ENCODE measurements at regions not wholly inside any gene's neighbourhood (a gene's known extent, or its start where the extent isn't known, plus 50 kb on each side); places are given as distances from the start of the nearest gene placed in this dataset.

DNA sequence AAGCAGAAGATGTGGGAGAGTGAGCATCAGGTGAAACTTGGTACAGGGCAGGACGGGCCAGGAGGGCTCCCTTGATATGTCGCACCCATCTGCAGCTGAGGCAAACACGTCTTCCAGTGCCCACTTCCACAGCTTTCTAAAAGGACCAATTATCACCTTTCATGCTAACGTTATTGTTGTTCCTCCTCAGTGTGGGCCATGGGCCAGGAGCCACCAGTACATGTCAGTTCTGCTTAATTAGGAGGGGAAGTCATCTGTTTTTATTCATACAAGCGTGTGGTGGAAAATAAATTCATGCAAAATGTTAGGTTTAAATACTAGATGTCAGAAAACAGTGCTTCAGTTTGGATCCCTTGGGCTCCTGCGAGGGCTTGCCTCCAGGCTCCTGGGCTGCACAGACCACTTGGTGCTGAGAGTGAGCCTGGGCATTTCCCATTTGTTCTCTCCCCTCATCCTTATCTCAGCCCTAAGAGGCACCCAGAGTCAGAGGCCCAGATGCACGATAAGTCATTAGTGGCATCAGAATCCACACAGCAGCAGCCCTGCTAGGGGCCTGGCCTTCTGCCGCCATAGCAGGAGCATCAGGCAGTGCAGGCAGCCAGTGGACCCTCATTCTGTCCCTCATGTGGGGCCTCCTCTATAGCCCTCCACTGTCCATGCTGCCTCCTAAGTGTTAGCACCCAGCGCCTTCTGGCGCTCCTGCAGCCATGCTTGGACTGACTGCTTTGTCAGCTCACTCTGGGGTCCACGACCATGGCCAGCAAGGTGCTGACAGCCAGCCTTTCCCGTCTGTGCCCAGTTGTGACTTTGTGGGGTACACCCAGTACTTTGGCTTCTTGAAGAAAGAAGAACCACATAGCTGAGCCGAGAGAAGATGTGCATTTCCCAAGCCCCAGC is 539.8 kb upstream of the RAB6C start:
- no peak for DNase-seq

DNA sequence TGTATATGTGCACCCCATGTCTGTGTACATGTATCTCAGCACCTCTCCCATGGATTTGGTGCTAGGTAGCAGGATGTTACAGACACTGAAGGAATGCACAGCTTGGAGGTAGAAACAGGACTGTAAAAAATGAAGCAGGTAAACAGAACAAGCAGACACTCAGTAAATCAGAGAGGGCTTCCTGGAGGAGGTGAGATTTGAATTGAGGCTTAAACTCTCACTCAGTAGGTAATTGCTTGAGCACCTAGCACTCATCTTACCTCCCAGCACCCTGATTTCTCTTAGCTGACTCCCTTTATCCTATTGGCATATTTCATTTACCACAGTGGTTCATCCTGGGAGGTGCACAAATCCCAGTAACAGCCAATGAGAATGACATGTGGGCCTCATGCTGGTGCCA is 537.9 kb upstream of the RAB6C start:
- DNase-seq, result no peak

DNA sequence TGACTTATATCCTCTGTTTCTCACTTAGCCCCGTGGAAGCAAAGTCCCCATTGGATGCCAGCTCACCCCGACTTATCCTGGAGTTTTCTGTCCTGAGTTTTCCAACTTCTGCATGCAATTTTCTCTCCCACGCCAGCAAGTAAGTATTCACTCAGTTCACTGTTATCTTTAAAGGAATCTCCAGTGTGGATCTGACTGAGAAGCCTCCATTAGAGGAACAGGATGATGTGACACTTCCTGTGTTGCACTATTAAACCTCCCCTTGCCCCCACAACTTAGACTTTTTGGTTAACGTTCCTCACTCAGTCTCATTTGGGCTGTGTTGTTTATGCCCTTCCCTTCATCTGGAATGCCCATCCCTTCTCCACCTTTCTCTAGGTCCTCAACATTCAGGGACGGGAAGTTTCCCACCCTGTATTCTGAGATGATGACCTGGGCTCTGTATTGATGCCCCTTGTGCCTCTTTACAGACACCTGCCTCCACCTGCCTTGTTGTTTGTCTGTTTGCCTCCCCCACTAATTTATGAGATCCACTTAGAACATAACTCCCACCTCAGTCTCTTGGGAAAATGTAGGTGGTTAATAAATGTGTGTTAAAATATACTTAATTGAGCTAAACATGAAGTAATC is 536.1 kb upstream of the RAB6C start:
- no peak for DNase-seq

GRCh38 chr2:129443865-129444739 is 535.4 kb upstream of the RAB6C start:
- DNase-seq, result no peak

DNA sequence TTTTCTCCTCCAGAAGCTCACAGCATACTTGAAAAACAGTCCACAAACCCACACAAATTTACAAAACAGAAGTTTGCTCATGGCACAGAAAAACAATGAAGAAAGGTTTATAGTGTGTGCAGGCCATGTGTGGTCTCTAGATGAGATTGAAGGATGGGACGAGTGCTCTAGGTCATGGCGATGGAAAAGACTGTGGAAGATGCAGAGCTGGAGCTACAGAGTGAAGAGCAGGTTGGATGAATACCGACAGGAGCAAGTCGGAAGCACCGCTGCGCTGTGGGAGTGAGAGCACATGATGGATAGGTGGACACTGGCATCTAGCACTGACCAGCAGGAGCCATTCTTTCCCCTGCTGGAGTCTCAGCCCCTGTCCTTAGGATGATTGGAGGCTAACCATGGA is 534.7 kb upstream of the RAB6C start:
- DNase-seq, result no peak

DNA sequence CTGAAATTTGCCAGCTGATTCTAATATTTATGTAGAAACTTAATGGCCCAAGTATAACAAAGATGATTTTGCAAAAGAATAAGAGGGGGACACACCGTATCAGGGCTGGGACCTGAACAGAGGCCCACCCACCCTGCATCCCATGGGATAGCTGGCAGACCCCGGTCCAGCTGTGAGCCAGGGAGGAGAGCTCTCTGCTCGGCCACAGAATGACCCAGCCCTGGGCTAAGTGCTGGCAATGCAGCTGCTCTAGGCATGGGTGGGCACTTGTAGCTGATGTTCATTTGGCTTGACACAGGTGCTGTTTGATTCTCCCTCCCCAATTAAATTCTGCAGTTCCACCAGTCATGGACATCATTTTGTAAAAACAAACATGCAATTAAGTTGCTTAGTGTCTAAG is 522.8 kb upstream of the RAB6C start:
- DNase-seq, result no peak

DNA sequence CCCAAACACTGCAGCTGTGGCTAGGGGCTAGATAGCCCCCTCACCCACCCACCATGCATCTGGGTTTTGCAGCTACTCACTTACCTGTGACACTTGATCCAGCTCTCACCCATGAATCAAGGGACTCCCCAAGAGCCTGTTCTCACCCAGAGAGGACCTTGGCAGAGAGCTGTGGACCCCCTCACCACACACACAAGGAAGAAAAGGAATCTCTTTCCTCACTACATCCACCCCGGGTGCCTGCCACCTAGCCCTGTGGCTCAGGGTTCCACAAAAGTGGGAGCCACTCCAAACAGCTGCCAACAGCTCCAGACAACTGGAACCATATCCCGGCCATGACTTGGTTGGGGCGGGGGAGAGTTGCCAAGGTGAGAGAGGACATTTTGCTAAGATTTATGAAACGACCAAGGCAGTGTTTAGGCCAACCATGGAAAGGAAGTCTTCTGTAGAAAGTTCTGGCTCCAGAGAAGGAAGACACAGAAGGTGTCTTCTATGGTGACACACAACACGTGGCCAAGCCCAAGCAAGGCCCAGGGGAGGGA is 522.1 kb upstream of the RAB6C start:
- no peak for DNase-seq

GRCh38 chr2:129458006-129458405 is 521.5 kb upstream of the RAB6C start:
- DNase-seq, result no peak

DNA sequence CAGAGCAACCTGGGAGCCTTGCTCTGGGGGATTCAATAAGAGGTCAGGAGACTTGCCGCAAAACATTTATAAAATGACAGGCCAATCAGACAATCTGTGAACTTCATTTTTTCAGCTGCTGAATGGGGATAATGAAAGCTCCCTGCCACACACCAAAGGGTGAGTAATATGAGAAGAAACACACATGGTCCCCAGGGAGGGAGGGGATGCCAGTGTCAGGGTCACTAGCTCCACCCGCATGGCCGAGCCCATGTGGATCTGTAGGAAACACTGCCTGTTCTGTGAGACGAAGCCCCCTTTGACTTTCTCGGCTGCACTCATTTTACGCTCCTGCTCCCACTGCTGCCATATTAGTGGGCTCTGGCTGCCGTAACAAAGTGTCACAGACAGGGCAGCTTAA is 521.0 kb upstream of the RAB6C start:
- DNase-seq, result peak; percentile 7

DNA sequence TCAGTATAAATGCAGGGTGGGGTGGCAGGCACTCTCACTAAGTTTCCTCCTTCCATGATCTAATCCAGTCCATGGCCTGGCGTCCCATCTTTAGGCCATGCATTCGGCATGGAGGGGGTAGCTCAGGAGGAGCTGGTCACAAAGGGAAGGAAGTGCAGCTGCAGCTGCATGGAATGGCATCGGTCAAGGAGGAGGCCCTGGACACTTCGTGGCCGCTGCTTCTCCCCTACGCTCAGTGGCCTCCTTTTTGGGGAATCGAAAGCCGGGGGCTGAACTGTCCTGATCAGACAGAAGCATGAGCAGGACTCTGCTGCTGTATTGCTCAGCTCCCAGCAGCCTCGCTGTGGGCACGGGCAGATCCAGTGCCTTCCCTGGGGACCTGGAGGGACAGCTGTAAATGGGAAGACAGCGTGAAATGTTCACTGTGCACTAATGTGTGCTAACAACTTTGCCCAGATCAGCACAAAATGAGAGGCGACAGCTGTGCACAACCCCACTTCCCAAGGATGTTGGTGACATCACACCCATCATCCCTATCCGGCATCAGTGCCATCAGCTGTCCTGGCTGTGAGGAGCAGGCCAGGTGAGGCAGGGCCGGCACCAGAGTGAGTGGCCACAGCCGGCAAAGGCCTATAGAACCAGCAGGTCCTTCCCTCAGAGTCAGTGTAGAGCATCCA is 520.1 kb upstream of the RAB6C start:
- peak; percentile 7 for DNase-seq

GRCh38 chr2:129459881-129460280 is 519.6 kb upstream of the RAB6C start:
- no peak for DNase-seq

DNA sequence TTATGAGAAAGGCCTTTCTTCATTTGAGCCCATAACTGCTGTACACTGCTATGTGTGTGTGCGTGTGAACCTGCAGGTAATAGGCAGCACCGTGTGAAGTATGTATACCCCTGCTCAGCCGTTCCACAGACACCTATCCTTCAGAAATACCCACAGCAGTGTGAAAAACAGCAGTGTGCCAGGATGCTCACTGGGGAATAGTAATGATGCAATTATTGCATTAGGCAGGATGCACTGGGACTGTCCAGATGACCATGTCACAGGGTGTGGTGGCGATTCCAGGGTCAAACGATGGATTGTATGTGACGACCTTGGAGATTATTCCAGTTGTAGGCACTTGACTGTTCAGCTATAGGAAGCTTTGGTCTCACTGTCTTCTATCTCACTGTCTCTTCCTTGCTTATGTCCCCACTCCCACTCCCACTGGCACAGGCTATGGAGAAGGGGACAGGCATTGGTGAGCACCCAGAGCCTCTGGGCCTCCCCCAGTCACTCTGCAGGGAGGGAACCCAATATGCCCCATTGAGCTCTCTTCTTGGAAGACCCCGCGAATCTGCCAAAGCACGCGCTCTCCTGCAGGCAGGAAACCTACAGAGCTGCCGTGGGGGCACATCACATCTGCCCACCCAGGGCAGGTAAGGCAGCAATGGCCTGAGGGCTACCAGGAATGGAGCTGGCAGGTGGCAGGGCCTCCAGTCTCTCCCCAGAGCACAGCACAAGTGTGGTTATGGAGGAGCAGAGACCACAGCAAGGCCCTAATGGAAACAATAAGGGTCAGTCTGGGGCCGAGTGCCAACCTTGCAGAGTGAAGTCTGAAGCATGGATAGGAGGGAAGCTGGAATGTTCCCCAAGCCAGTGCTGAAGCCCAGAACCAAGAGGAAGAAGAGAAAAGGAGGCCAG is 518.9 kb upstream of the RAB6C start:
- DNase-seq, result no peak

DNA sequence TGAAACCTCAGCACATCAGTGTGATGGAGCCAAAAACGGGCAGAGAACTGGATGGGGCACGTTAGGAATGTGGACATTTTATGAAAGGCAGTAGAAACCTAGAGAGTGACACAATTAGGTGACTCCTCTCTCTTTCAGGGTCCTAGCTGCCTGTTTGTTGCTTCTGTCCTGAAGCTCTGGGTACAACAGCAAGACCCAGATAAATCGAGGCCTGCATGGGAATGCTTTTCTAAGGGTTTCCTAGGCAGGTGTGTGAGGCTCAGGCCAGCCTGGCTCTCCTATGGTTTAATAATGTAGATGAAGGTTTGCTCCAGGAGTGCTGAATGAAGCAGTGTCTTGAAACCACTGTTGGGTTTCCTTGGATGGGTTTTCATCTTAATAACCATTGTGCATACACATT is 517.1 kb upstream of the RAB6C start:
- DNase-seq, result no peak

GRCh38 chr2:129462967-129463366 is 516.5 kb upstream of the RAB6C start:
- no peak for DNase-seq

- DNase-seq, result no peak
Measured at GRCh38 chr2:129464036-129464435, 515.4 kb upstream of the RAB6C start.

- no peak for DNase-seq
Measured at GRCh38 chr2:129464631-129465030, 514.8 kb upstream of the RAB6C start.

GRCh38 chr2:129465045-129465444 is 514.4 kb upstream of the RAB6C start:
- DNase-seq, result no peak

DNA sequence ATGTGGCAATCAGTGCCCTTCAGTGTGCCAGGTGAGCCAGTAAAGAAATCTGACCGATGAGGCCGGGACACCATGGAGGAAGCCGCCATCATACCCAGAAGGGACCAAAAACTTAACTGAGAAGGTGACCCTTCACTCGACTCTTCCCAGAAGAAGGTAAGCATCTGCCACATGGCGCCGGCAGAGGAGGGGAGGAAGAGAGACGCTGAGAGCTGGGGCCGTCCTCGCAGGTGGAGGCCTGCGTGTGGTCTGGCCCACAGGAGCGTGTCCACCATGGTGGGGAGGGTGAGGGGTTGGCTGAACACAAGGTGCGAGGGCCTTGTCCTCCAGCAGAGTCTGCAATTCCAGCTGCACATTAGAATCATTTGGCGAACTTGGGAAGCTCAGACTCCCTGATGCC is 513.1 kb upstream of the RAB6C start:
- no peak for DNase-seq

GRCh38 chr2:129467012-129467779 is 512.3 kb upstream of the RAB6C start:
- no peak for DNase-seq

DNA sequence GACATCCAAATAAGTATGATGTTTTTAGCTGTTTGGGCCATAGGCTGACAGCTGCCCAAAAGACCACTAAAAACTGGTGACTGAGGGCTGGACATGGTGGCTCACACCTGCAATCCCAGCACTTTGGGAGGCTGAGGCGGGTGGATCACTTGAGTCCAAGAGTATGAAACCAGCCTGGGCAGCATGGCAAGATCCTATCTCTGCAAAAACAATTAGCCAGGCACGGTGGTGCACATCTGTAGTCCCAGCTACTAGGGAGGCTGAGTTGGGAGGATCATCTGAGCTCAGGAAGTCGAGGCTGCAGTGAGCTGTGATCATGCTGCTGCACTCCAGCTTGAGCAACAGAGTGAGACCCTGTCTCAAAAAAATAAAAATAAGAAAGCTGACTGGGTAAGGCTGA is 511.5 kb upstream of the RAB6C start:
- DNase-seq, result no peak

DNA sequence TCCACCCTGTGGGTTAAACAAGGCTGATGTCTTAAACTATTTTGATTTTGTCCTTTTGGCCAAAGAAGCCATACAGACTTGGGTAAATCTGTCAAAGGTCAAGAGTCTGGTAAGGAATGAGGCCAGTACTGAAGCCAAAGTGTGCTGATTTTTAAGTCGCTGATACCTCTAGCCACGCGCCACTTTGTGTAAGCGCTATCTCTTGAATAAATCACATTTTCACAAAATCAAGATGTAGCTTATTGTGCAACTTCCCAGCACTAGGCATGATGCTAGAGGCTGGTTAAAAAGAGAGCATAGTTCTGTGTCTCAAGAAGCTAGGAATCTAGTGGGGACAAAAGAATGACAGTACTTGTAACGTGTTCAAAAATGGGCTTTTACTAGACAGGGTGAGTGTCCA is 510.6 kb upstream of the RAB6C start:
- no peak for DNase-seq

All from NCI-H2171 treated with DMSO at 0.1 percent for 48 hours (cell line).